ENCODE measurements at regions not wholly inside any gene's neighbourhood (a gene's known extent, or its start where the extent isn't known, plus 50 kb on each side); places are given as distances from the start of the nearest gene placed in this dataset.
"Not testable (repeated sequence)": the region's sequence is repeated elsewhere in the genome, so short reads cannot be mapped to it uniquely, and the experiment has no call there.

DNA sequence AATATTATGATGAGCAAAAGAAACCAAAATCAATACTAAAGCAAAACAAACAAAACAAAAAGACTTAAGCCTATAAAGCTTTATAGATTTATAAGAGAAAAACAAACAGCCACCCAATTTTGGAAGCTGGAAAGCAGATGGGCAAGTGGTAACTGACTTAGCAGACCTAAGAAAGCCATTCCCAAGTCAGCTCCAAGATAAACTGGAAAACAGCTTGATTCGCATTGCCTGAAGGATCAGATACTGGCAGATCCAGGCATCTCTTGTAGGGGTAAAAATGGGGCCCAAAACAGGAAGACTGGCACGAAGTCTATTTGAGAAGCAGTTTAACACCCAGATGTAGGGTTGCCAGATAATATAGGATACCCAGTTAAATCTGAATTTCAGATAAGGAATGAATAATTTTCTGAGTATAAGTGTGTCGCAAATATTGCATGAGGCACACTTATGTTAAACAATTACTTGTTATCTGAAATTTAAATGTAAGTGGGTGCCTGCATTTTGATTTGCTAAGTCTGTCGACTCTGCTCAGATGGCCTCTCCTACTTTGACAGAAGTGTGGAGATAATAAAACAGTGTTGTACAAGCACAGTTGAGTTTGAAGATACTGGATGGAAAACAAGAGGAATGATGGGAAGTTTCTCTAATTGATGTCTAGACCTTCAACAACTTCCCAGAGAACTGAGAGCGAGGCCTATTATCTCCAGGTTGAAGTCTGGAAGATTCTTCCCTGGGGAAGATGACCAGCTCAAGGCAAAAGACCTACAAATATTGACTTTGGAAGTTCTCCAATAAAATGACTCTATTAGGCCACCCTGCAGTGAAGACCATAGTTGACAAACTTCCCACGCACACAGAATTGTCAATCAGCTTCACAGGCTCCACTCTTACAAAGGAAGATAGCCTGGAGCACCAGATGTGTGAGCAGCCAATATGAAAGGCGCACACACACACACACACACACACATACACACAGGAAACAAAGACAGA is 113.4 kb downstream of the FAM50B start:
- DNase-seq, result no peak

DNA sequence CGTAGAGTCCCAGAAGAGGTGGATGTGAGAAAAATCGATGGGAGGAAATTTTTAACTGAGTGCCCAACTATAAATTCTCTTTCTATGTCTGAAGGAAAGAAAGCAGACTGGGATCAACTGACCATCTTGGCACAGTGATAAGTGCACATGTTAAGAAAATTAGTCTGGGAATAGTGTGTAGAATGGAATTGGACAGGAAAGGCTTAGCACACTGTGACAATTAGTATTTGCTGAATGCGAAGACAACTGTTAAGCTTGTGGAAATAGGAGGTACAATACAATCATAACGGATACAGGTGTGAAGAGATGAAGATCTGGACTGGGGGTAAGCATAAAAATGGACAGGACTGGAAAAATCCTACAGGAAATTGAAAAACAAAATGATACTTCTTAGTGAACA is 114.3 kb downstream of the FAM50B start:
- DNase-seq, result no peak

DNA sequence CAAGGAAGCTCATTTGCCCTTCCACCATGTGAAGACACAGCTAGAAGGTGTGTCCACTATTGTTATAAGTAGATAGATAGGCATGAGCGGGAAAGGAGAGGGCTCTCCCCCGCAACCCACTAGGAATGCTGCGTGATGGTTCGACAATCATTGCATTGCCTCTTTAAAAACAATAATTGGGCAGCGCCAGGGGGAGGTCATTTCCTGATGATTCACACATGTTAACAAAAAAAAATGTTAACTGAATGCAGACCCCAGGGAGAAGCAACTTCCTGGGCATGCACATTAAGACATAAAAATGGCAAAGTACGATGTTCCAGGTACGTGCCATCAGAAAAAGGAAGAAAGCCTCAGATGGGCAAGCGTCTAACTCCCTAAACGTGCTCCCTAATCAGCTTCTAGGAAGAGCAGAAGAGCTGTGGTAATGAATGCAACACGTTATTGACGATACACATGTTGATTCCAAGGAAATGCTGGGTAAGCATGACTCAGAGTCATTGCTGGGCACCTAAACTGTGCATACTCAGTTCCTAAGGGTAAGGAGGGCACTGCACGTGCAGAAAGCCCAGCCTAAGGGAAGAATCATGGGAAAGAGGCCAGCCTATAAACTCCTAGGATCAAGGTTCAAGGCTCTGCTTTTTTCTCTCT is 113.7 kb downstream of the FAM217A start:
- no peak for DNase-seq

DNA sequence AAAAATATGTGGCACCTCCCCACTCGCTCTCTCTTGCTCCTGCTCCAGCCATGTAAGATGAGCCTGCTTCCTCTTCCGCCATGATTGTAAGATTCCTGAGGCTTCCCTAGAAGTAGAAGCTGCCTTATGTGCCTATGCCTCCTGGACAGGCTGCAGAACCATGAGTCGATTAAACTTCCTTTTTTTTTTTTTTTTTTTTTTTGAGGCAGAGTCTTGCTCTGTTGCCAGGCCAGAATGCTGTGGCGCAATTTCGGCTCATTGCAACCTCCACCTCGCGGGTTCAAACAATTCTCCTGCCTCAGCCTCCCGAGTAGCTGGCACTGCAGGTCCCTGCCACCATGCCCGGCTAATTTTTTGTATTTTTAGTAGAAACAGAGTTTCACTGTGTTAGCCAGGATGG is 112.5 kb downstream of the FAM217A start:
- DNase-seq, result no peak

DNA sequence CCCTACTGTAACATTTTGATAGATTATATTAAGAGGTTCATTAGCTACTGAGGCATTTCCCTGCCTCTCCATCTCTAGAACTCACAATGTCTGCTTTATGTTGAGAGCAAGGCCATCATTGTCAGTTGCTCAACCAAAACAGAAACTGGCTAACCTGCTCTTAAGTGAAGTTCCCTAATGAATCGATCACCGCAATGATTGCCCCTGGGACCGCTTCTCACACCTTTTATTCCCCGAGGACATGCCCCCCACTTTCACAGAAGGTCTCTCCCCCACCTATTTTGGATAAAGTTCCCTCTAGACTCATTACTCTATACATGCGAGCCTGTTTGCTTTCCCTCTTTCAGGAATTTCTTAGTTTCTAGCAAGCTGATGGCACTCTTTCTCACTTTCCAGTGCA is 108.8 kb downstream of the FAM217A start:
- DNase-seq, result no peak

DNA sequence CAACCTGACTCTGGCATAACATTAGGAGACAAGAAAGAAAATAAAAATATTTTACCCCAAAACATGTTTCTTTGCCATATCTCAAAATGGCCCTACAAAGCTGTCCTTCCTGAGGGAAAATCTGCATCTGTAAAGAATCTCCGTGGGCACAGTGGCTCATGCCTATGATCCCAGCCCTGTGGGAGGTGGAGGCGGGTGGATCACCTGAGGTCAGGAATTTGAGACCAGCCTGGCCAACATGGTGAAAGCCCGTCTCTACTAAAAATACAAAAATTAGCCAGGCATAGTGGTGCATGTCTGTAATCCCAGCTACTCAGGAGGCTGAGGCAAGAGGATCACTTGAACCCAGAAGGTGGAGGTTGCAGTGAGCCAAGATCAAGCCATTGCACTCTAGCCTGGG is 105.8 kb downstream of the FAM217A start:
- not testable (repeated sequence) for DNase-seq

DNA sequence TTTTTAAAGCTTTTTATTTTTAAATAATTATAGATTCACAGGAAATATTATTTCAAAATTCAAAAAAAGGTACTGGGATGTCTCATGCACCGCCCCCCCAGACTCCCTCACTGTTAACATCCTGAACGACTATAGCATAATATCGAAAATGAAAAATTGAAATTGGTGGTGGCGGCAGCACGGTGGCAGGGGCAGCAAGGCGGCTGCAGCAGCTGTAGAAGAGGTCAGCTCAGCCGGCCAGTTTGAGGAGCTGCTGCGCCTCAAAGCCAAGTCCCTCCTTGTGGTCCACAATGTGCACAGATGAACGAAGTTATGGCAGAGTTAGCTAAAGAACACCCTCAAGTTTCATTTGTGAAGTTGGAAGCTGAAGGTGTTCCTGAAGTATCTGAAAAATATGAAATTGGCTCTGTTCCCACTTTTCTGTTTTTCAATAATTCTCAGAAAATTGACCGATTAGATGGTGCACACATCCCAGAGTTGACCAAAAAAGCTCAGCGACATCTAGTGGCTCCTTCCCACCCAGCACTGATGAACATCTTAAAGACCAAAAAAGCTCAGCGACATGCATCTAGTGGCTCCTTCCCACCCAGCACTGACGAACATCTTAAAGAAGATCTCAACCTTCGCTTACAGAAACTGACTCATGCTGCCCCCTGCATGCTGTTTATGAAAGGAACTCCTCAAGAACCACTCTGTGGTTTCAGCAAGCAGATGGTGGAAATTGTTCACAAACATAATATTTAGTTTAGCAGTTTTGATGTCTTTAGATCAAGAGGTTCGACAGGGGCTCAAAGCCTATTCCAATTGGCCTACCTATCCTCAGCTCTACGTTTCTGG is 100.8 kb downstream of the FAM217A start:
- DNase-seq, result peak; percentile 15

DNA sequence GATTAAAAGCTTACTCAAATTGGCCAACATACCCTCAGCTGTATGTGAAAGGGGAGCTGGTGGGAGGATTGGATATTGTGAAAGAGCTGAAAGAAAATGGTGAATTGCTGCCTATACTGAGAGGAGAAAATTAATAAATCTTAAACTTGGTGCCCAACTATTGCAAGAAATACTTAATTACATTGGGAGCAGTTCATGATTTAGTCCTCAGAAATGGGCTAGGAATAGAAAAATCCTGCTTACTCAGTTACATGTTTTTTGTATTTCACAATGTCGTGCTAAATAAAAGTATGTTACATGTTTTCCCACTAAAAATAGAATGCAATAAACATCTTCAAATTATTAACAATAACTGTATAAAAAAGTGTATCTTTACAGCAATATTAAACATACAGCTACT is 100.0 kb downstream of the FAM217A start:
- not testable (repeated sequence) for DNase-seq

DNA sequence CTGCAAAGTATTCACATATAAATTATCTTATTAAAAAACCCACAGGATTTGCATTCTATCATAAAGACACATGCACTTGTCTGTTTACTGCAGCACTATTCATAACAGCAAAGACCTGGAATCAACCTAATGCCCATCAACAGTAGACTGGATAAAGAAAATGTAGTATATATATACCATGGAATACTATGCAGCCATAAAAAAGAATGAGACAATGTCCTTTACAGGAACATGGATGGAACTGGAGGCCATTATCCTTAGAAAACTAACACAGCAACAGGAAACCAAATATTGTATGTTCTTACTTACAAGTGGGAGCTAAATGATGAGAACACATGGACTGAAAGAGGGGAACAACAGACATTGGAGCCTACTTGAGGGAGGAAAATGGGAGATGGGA is 97.0 kb downstream of the FAM217A start:
- no peak for DNase-seq

DNA sequence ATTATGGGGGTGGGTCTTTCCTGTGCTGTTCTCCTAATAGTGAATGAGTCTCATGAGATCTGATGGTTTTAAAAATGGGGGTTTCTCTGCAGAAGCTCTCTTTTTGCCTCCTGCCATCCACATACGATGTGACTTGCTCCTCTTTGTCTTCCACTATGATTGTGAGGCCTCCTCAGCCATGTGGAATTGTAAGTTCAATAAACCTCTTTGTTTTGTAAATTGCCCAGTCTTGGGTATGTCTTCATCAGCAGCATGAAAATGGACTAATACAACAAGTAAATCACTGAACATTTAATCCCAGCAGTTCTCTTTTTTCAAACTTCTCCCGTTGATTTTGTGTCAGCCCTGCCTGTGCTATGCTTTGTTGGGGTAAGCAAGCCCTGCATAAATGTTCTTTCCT is 95.2 kb downstream of the FAM217A start:
- no peak for DNase-seq

DNA sequence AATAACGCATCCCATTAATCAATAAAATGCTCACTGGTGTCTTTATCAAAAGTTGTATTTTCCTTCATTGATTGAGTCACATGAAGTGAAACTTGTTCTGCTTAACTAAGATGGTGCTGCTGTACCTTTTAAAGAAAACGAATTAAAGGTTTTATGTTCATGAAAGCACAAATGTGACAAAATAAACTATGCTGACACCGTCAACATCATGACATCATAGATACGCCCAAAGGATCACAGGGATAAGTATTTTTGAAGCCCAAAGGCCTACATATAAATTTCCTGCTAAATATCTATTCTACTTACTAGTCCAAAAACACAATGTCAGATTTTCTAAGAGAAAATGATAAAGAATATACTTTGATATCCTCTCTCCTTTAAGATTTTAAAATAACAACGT is 94.4 kb downstream of the FAM217A start:
- no peak for DNase-seq

DNA sequence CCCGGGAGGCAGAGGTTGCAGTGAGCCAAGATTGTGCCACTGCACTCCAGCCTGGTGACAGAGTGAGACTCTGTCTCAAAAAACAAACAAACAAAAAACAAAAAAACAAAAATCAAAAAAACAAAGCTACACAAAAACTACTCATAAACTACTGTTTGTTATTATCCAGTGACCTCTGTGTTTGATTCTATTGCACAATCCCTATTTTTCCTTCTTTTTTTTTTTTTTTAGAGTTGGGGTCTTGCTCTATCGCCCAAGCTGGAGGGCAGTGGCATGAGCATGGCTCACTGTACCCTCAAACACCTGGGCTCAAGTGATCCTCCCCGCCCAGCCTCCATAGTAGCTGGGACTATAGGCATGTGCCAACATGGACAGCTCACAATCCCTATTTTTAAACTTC is 92.7 kb downstream of the FAM217A start:
- DNase-seq, result no peak

DNA sequence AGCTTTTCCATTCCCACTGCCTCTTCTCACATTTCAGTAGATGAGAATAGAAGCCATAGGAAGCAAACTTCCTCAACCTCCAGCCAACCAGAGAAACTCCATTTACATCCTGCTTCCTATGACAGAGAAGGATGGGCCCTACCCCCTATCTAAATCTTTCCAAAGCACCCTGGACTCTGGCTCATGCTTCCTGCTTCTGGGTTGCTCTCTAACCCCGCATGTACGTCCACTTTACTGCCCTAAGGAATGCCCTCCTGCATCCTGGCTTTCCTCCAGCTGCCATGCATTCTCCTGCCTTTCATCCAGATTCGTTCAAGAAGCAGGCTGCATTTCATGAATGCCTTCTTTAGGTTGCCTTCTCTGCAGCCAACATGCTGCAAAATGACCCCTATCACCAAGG is 91.9 kb downstream of the FAM217A start:
- DNase-seq, result no peak

DNA sequence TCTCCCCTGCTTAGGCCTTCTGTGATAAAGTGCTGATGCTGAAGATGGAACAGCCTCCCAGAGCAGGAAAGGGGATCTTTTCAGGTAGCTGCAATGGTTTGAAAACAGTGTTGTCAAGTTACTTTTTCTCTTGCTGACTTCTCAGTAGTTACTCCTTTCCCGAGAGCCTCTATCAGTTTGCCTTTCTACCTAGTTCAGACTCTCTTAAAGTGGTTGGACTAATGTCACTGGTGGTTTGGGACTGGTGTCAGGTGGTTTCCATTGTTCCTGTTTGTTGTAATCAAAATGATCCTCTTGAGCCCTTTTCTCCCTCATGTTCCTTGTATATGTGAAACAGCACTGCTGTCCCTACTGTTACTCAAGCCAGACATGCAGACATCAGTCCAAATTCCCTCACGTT is 91.4 kb downstream of the FAM217A start:
- DNase-seq, result no peak

DNA sequence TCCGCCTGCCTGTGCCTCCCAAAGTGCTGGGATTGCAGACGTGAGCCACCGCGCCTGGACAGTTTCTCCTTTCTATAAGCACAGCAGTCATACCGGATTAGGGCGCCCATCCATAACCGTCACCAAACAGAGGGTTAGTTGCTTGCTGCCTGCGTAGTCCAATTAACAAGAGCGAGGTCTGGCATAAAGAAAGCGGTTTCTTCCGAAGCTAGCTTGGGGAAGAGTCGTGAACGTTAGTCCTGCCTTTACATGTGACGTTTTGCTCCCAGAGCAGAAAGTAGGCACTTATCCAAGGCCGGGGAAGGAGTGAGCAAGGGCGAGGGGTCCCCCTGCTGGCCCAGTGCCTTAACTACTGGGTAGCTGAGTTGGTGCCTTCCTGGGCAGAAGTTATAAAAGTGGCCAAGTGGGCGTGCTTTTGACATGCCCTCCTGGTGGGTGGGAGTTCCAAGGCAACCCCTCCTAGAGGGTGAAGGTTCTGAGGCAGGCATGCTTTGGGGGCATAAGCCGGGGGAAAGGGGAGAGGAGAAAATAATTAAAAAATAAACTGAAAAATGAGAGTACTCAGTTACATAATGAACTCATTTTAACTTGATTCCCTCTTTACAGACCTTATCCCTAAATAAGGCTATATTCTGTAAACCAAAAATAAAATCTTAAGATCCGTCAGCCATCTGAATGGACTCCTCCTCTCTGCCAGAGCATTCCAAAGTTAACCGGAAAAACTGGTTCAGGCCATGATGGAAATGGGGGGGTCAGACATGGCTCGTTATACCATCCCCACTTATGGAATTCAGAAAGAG is 88.0 kb downstream of the FAM217A start:
- peak; percentile 78 for DNase-seq

DNA sequence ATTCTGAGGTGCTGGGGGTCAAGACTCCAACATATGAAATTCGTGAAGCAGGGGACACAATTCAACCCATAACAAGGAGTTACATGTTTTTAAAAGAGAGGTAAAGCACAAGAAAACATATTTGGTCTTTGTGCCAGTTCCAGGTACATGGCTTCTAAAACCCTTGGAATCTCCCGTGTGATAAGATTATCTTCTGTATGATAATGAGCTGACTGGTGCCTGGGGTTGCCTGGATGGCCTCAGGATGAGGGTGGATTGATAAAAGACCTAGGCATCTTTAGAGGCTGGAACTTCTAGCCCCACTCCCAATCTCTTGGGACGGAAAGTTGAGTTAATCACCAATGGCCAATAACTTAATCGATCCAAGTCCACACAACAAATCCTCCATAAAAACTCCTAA is 87.0 kb downstream of the FAM217A start:
- DNase-seq, result no peak

DNA sequence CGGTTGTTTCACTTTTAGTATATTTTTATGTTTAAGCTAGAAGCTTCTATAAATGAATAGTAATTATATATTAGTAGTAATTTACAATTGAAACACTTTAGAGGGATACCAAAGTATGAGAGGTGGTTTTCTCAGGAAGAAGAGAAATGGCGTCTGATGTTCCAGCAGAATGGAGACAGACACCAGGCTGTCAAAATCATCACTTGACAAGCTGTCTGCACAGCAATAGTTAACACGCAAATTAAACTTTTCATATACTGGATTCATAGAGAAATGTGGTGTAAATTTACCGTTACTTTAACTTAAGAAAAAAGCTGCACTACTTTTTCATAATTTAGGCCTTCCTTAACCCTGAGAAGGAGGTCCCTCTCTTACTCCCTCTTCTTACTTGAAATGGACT is 82.6 kb downstream of the FAM217A start:
- DNase-seq, result no peak

DNA sequence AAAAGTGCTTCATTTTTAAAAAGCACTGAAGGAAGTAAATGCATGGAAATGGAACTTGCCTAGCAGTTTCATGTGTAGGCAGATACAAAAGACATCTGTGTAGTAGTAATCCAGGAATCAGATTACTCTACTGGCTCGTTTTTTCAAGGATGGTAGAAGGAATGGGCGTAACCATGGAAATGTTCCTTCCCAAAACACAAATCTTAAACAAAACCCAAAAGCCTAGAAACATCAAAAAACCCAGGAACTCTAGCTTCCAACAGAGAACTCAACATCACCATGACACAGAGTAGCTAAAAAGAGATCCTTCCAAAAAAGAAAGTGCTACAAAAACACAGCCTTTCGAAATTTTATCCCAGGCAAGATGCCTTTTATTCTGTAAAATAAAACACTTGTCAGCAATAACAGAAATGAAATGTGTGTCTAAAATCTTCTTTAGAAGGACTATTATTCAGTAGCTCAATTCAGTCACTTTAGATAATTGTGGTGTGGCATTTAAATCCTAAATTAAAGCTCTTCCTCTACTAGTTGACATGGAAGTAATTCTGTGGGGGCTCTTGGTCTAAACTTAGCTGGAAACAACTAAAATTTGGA is 81.7 kb downstream of the FAM217A start:
- peak; percentile 38 for DNase-seq

DNA sequence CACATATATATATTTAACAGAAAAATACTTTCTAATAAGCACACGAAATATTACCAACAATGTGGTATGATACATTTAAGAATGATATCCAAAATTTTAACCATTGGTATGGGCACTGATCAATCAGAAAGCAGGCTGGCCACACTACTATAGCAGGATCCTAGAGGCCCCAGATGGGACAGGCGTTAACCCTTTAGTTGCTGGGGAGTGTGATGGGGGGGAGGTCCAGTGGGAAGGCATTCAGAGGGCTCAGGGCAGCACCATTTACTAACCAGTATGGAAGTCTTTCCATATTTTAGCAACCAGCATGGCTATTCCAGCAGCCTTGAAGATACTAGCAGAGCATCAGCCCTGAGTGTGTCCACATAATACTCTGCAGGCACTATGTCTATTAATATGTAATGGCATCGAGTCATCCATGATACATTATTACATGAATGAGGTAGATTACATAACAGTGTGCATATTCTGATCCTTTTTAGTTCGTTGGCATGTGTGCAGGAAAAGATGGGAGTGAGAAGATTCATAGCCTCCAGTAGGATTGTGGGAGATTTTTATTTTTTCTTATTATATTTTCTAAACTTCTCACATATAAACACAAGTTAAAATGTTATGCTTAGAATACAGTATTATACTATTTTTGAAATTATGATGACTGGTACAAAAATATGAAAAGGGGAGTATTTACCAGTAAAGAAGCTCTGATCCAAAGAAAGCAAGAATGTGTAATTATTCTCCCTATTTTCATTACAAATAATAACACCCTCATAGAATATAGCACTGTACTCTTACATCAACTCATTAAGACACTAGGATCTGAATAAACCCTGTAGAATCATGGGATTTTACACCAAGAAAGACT is 78.9 kb downstream of the FAM217A start:
- no peak for DNase-seq

DNA sequence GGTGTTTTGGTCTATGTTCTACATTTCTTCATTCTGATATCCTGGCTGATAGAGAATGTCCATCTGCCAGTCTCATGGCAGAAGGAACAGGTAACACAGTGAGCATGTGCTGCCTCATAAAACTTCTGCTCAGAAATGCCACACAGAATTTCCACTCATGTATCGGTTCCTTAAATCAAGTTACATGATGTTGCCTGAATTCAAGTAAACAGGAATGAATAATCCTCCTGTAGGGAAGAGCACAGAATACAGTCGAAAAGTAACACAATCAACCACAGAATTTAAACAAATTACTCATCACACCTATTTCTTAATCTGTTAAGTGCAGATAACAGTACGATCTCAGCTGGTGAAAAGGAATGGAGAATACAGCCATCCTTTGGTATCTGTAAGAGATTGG is 74.7 kb downstream of the FAM217A start:
- DNase-seq, result no peak
